NCI-H1092 treated with DMSO at 0.1 percent for 48 hours (cell line): ENCODE measurements at regions not wholly inside any gene's neighbourhood (a gene's known extent, or its start where the extent isn't known, plus 50 kb on each side); places are given as distances from the start of the nearest gene placed in this dataset.
"Not testable (repeated sequence)": the region's sequence is repeated elsewhere in the genome, so short reads cannot be mapped to it uniquely, and the experiment has no call there.

Experiments
- DNase-seq: peaks from one replicate; lab custom pipeline; 2025; lab: John Stamatoyannopoulos, UW

- peak; percentile 10 for DNase-seq
Measured at GRCh38 chr6:91196729-91197128, 609.9 kb upstream of the MAP3K7 start.

- DNase-seq = no peak
Measured at GRCh38 chr6:91193446-91193845, 606.6 kb upstream of the MAP3K7 start.

GRCh38 chr6:91190041-91190440, 603.2 kb upstream of the MAP3K7 start:
- not testable (repeated sequence) for DNase-seq

- DNase-seq = no peak
Measured at GRCh38 chr6:91185072-91185471, 598.2 kb upstream of the MAP3K7 start.

- no peak for DNase-seq
Measured at GRCh38 chr6:91181416-91181815, 594.5 kb upstream of the MAP3K7 start.

GRCh38 chr6:91173651-91174050, 586.8 kb upstream of the MAP3K7 start:
- DNase-seq = no peak

GRCh38 chr6:91173186-91173585, 586.3 kb upstream of the MAP3K7 start:
- no peak for DNase-seq

- DNase-seq = no peak
Measured at GRCh38 chr6:91171754-91172462, 585.0 kb upstream of the MAP3K7 start.

GRCh38 chr6:91167846-91168245, 581.0 kb upstream of the MAP3K7 start:
- no peak for DNase-seq

GRCh38 chr6:91166271-91167046, 579.6 kb upstream of the MAP3K7 start:
- DNase-seq = no peak

GRCh38 chr6:91164105-91164504, 577.2 kb upstream of the MAP3K7 start:
- no peak for DNase-seq

- DNase-seq = no peak
Measured at GRCh38 chr6:91161246-91161645, 574.4 kb upstream of the MAP3K7 start.

- no peak for DNase-seq
Measured at GRCh38 chr6:91155129-91155785, 568.4 kb upstream of the MAP3K7 start.

- DNase-seq = no peak
Measured at GRCh38 chr6:91152824-91153223, 566.0 kb upstream of the MAP3K7 start.

GRCh38 chr6:91149956-91150705, 563.3 kb upstream of the MAP3K7 start:
- DNase-seq = no peak

GRCh38 chr6:91149246-91149955, 562.5 kb upstream of the MAP3K7 start:
- no peak for DNase-seq

GRCh38 chr6:91144126-91144525, 557.3 kb upstream of the MAP3K7 start:
- no peak for DNase-seq

- no peak for DNase-seq
Measured at GRCh38 chr6:91142154-91142553, 555.3 kb upstream of the MAP3K7 start.

- DNase-seq = no peak
Measured at GRCh38 chr6:91141346-91141745, 554.5 kb upstream of the MAP3K7 start.

GRCh38 chr6:91140449-91140848, 553.6 kb upstream of the MAP3K7 start:
- DNase-seq = no peak

GRCh38 chr6:91137286-91137685, 550.4 kb upstream of the MAP3K7 start:
- DNase-seq = no peak
